ENCODE measurements at regions not wholly inside any gene's neighbourhood (a gene's known extent, or its start where the extent isn't known, plus 50 kb on each side); places are given as distances from the start of the nearest gene placed in this dataset.

DNA sequence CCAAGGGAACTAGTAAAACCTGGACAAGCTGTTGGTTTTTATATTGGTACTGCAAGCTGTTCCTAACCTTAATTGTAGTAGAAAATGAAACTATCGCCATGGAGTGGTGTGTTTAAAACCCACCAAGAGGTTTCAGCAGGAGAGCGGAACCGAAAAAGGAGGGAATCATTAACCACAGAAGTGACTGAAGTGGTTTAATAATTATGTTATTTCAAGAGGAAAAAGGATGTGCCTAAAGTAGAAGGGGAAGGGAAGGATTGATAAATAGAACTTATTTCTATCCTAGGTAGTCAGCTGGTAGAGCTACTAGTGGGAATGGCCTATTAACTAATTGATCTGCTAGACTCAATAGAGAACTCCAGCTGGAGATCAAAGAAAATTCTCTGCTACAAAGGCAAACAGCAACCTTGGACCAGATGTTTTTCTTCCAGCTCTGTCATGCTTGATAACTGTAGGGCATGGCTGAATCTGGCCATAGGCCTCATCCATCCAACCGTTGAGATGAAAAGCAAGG lies 91.8 kb downstream of the BAMBI start:
- no peak for TF ChIP-seq ZNF558 (tag by site-specific recombination; IDR thresholded peaks at IDR 0.05)
- no peak for TF ChIP-seq ZNF274 (IDR thresholded peaks at IDR 0.05; ENCODE audit: low read length)
- no peak for TF ChIP-seq ZNF274 (tag by site-specific recombination; IDR thresholded peaks at IDR 0.05; ENCODE audit: borderline replicate concordance)
- no peak for TF ChIP-seq ZNF621 (tag by site-specific recombination; IDR thresholded peaks at IDR 0.05)
- no peak for TF ChIP-seq ZNF645 (tag by site-specific recombination; IDR thresholded peaks at IDR 0.05)
- TF ChIP-seq CTCF (tag by site-specific recombination; IDR thresholded peaks at IDR 0.05) = no peak
- TF ChIP-seq GLI4 (tag by site-specific recombination; IDR thresholded peaks at IDR 0.05) = no peak
- TF ChIP-seq TCF7L2 (IDR thresholded peaks at IDR 0.05; ENCODE audit: borderline replicate concordance, low read depth, low read length) = no peak
- no peak for TF ChIP-seq ZNF530 (tag by site-specific recombination; IDR thresholded peaks at IDR 0.05; ENCODE audit: low read depth)
- no peak for TF ChIP-seq ZNF335 (tag by site-specific recombination; conservative IDR thresholded peaks at IDR 0.05)
- TF ChIP-seq ZNF791 (tag by site-specific recombination; IDR thresholded peaks at IDR 0.05) = no peak
- TF ChIP-seq ZNF146 (tag by site-specific recombination; IDR thresholded peaks at IDR 0.05) = no peak
- TF ChIP-seq ZNF211 (tag by site-specific recombination; IDR thresholded peaks at IDR 0.05; ENCODE audit: low read depth) = no peak
- no peak for TF ChIP-seq MZF1 (tag by site-specific recombination; IDR thresholded peaks at IDR 0.05; ENCODE audit: borderline replicate concordance)
- no peak for TF ChIP-seq ZNF23 (tag by site-specific recombination; IDR thresholded peaks at IDR 0.05; ENCODE audit: borderline replicate concordance)
